Myocyte (in vitro differentiated cells): ENCODE measurements at regions not wholly inside any gene's neighbourhood (a gene's known extent, or its start where the extent isn't known, plus 50 kb on each side); places are given as distances from the start of the nearest gene placed in this dataset.

Experiments
- DNase-seq: peaks from one replicate; pipeline ENCODE4 v3.0.0-alpha.2; 2012; ENCODE audit warnings: low read depth

- no peak for DNase-seq
These were observed 601.5 kb upstream of the FANCL start for GRCh38 chr2:58842501-58843155.

- peak; percentile 48 for DNase-seq
These were observed 593.3 kb upstream of the FANCL start for GRCh38 chr2:58834404-58834803.

GRCh38 chr2:58826795-58827194 is 585.7 kb upstream of the FANCL start:
- DNase-seq = no peak

GRCh38 chr2:58812771-58813344 is 571.7 kb upstream of the FANCL start:
- no peak for DNase-seq

GRCh38 chr2:58805126-58805525 is 564.0 kb upstream of the FANCL start:
- no peak for DNase-seq

GRCh38 chr2:58803192-58803591 is 562.1 kb upstream of the FANCL start:
- no peak for DNase-seq

GRCh38 chr2:58800881-58801280 is 559.8 kb upstream of the FANCL start:
- DNase-seq = no peak

- DNase-seq = no peak
These were observed 557.6 kb upstream of the FANCL start for GRCh38 chr2:58798676-58799208.

- DNase-seq = no peak
These were observed 555.2 kb upstream of the FANCL start for GRCh38 chr2:58796239-58796910.

- DNase-seq = no peak
These were observed 553.8 kb upstream of the FANCL start for GRCh38 chr2:58794916-58795315.

GRCh38 chr2:58794103-58794502 is 553.0 kb upstream of the FANCL start:
- no peak for DNase-seq

- no peak for DNase-seq
These were observed 547.3 kb upstream of the FANCL start for GRCh38 chr2:58788402-58788801.

- no peak for DNase-seq
These were observed 529.7 kb upstream of the FANCL start for GRCh38 chr2:58770846-58771245.

- DNase-seq = no peak
These were observed 528.7 kb upstream of the FANCL start for GRCh38 chr2:58769864-58770234.

- no peak for DNase-seq
These were observed 528.2 kb upstream of the FANCL start for GRCh38 chr2:58769111-58769863.

GRCh38 chr2:58768715-58769080 is 527.6 kb upstream of the FANCL start:
- DNase-seq = no peak

- no peak for DNase-seq
These were observed 526.9 kb upstream of the FANCL start for GRCh38 chr2:58767828-58768714.

GRCh38 chr2:58764338-58765104 is 523.4 kb upstream of the FANCL start:
- no peak for DNase-seq

- DNase-seq = peak; percentile 77
These were observed 521.2 kb upstream of the FANCL start for GRCh38 chr2:58762176-58762781.

GRCh38 chr2:58757971-58758370 is 516.8 kb upstream of the FANCL start:
- DNase-seq = peak; percentile 10
